Heart left ventricle (tissue), 13 donors: ENCODE measurements at regions not wholly inside any gene's neighbourhood (a gene's known extent, or its start where the extent isn't known, plus 50 kb on each side); places are given as distances from the start of the nearest gene placed in this dataset.

Source experiments
- CTCF ChIP-seq, 12 donors: fragments of 200-600 bp; sonication (generic) in 4 of 12; IDR thresholded peaks; one replicate each; pipeline versions ENCODE4 v1.5.0 to v1.8.0; 2018 to 2022; ENCODE audit warnings: antibody characterized with exemption in 12 of 12, mild to moderate bottlenecking in 5 of 12
- POLR2A ChIP-seq, 2 donors: fragments of 450-650 bp; IDR thresholded peaks; one replicate each; pipeline ENCODE4 v1.6.1; 2017; ENCODE audit warnings: antibody characterized with exemption in 2 of 2, mild to moderate bottlenecking in 2 of 2, moderate library complexity in 2 of 2
- donor health status: ischemic (EF 13 %, LVEDD 7.1; RV severe dilation, severe dysfunction).
- donor health status: DM: no; HTN: yes; CAD: no.
- donor health status: DM: no; HTN: no; CAD: no.
- donor health status: ischemic (EF 25% LVEDD 6.9; RV normal size, moderate dysfunction).
- donor health status: ischemic (EF 25% LVEDD 5.7; RV mildly dilated, moderate dysfunction).
- donor health status: ischemic (EF 35%, LVEDD 5.7; RV mildly dilated, moderate dysfunction).
- donor health status: nonischemic (EF 11% LVEDD 7.7; RV severe dilation, severe dysfunction).
- donor health status: DM: yes; HTN: yes; CAD: no.
- donor health status: PGD.
- donor health status: ischemic (EF 29% LVEDD 5.4; RV normal size, mild dysfunction).
- donor health status: nonischemic (EF 23%, LVEDD 6.1; RV moderate dilation, normal function).

- TF ChIP-seq CTCF (IDR thresholded peaks at IDR 0.05) (no peak), POLR2A (IDR thresholded peaks at IDR 0.05) (no peak)
Observed at GRCh38 chr6:131510591-131510990, 62.4 kb upstream of the ARG1 start.
